Activated B cell treated with CpG ODN at 0.5 μM for 24 hours (primary cell): ENCODE measurements at regions not wholly inside any gene's neighbourhood (a gene's known extent, or its start where the extent isn't known, plus 50 kb on each side); places are given as distances from the start of the nearest gene placed in this dataset.

Experiments used
- ATAC-seq: fragments of 200-7000 bp; cut with Tn5 transposase; one replicate; pipeline ENCODE4 v1.10.0; 2021; ENCODE audit warnings: low read depth, mild to moderate bottlenecking, moderate library complexity
- CTCF ChIA-PET: fragments of 350-600 bp; sonication (Branson Sonifier 250); formaldehyde crosslinking; loops from one replicate; lab custom pipeline; 2021; ENCODE audit warnings: antibody characterized with exemption; lab: Charles Lee
- POLR2A ChIA-PET: fragments of 350-600 bp; sonication (Branson Sonifier 250); formaldehyde crosslinking; loops from one replicate; lab custom pipeline; 2021; ENCODE audit warnings: antibody characterized with exemption; lab: Charles Lee
- DNase-seq: peaks from one replicate; pipeline ENCODE4 v3.0.0; 2022
- H3K27ac Mint-ChIP-seq: one replicate; pipeline ENCODE4 v1.8.0; 2020; ENCODE audit warnings: mixed read lengths
- H3K27me3 Mint-ChIP-seq: one replicate; pipeline ENCODE4 v1.8.0; 2021; ENCODE audit warnings: mixed read lengths
- H3K36me3 Mint-ChIP-seq: one replicate; pipeline ENCODE4 v1.8.0; 2021; ENCODE audit warnings: low read depth, mixed read lengths
- H3K4me1 Mint-ChIP-seq: one replicate; pipeline ENCODE4 v1.8.0; 2021; ENCODE audit warnings: mixed read lengths
- H3K4me3 Mint-ChIP-seq: one replicate; pipeline ENCODE4 v1.8.0; 2020; ENCODE audit warnings: mild to moderate bottlenecking, mixed read lengths
- H3K9me3 Mint-ChIP-seq: one replicate; pipeline ENCODE4 v1.8.0; 2020; ENCODE audit warnings: mixed read lengths
- intact Hi-C: fragments of 100-400 bp; cut with micrococcal nuclease; formaldehyde crosslinking; loops from one replicate; pipeline ENCODE4 v1.15.1; 2024
- TF ChIP-seq, protein P1 (sequence below): fragments of 200-600 bp; IDR thresholded peaks from one replicate; pipeline ENCODE4 v1.8.0; 2022; ENCODE audit warnings: antibody characterized with exemption, mild to moderate bottlenecking

GRCh38 chr9:116051528-116051927 lies 102.1 kb upstream of the PAPPA start:
- TF ChIP-seq, protein P1, sequence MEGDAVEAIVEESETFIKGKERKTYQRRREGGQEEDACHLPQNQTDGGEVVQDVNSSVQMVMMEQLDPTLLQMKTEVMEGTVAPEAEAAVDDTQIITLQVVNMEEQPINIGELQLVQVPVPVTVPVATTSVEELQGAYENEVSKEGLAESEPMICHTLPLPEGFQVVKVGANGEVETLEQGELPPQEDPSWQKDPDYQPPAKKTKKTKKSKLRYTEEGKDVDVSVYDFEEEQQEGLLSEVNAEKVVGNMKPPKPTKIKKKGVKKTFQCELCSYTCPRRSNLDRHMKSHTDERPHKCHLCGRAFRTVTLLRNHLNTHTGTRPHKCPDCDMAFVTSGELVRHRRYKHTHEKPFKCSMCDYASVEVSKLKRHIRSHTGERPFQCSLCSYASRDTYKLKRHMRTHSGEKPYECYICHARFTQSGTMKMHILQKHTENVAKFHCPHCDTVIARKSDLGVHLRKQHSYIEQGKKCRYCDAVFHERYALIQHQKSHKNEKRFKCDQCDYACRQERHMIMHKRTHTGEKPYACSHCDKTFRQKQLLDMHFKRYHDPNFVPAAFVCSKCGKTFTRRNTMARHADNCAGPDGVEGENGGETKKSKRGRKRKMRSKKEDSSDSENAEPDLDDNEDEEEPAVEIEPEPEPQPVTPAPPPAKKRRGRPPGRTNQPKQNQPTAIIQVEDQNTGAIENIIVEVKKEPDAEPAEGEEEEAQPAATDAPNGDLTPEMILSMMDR = no peak
- Mint-ChIP-seq H3K9me3 (peaks cover 5% of the 10 kb centered on the region), H3K36me3 (no peaks in the 10 kb centered on the region), H3K4me3 (no peak overlapping the region), H3K27me3 (no peaks in the 10 kb centered on the region), H3K4me1 (no peaks in the 10 kb centered on the region), H3K27ac (no peak overlapping the region)
- ATAC-seq = no peak
- intact Hi-C loops = no loop called here
- ChIA-PET POLR2A (no interaction called here), CTCF (no interaction called here)
- DNase-seq = no peak

- ChIA-PET CTCF (no interaction called here), POLR2A (no interaction called here)
- Mint-ChIP-seq H3K27ac (no peak overlapping the region), H3K27me3 (no peaks in the 10 kb centered on the region), H3K4me1 (no peaks in the 10 kb centered on the region), H3K9me3 (peaks cover 5% of the 10 kb centered on the region), H3K36me3 (no peaks in the 10 kb centered on the region), H3K4me3 (no peak overlapping the region)
- intact Hi-C loops = no loop called here
- no peak for ATAC-seq
- DNase-seq = no peak
- TF ChIP-seq, protein P1 = no peak
These were observed 98.1 kb upstream of the PAPPA start for GRCh38 chr9:116055536-116055935.

DNA sequence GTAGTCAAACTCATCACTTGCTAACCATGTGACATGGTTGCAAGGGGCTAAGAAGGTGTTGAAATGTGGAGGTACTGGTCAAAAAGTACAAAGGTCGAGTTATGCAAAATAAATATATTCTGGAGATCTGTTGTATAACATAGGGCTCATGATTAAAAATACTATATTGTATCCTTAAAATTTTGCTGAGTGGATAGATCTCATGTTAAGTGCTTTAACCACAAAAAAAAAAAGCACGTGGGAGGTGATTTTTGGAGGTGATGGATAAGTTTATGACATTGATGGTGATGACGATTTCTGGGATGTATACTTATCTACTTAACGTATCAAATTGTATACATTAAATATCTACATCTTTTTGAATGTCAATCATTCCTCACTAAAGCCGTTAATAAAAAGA lies 96.2 kb upstream of the PAPPA start:
- intact Hi-C loops = no loop called here
- DNase-seq = no peak
- ChIA-PET CTCF (no interaction called here), POLR2A (no interaction called here)
- Mint-ChIP-seq H3K9me3 (peaks cover 5% of the 10 kb centered on the region), H3K36me3 (no peaks in the 10 kb centered on the region), H3K4me1 (no peaks in the 10 kb centered on the region), H3K27ac (no peak overlapping the region), H3K27me3 (no peaks in the 10 kb centered on the region), H3K4me3 (no peak overlapping the region)
- TF ChIP-seq, protein P1 = no peak
- ATAC-seq = no peak

DNA sequence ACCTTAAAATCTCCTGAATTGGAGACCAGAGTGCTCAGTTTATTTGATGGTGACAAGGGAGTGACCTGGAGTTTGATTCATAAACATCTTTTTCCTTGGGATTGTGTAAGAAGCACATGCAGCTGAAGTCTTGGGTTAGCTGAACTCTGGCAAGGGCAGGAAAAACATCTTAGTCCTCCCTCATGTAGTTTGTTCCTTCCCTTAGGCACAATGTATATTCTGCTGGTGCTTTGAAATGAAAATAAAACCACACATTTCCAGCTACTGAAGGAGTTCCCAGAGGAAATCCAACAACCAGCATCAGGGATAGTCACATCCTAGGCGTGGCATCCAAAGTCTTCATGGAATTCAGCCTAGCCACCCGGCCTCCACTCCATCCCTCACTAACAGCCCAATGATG lies 95.2 kb upstream of the PAPPA start:
- H3K4me3 Mint-ChIP-seq = no peak overlapping the region
- TF ChIP-seq, protein P1 = no peak
- ATAC-seq = no peak
- no peak for DNase-seq
- no peak overlapping the region for H3K27ac Mint-ChIP-seq
- no peaks in the 10 kb centered on the region for H3K27me3 Mint-ChIP-seq
- intact Hi-C loops = no loop called here
- H3K9me3 Mint-ChIP-seq = peaks cover 5% of the 10 kb centered on the region
- H3K36me3 Mint-ChIP-seq = no peaks in the 10 kb centered on the region
- CTCF ChIA-PET = no interaction called here
- H3K4me1 Mint-ChIP-seq = no peaks in the 10 kb centered on the region
- POLR2A ChIA-PET = no interaction called here

DNA sequence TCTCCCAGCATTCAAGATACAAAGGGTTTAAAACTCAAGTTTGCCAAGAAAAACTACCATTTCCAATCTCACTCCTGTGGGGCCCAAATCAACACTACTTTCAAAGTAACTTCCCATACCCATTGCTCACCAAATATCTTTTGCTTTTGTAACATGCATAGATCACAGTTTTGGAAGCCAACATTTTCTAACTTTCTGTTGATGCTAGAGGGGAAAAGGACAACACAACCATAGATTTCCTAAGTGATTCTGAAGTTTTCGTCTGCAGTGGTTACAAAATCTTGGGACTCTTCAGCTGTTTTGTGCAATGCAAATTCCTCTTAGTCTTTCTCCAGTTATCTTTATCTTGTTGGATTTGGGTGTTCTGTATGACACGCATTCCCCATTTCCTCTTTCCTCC lies 94.1 kb upstream of the PAPPA start:
- Mint-ChIP-seq H3K36me3 (no peaks in the 10 kb centered on the region), H3K9me3 (peaks cover 5% of the 10 kb centered on the region), H3K27me3 (no peaks in the 10 kb centered on the region), H3K4me1 (no peaks in the 10 kb centered on the region), H3K4me3 (no peak overlapping the region), H3K27ac (no peak overlapping the region)
- POLR2A ChIA-PET = no interaction called here
- no peak for ATAC-seq
- no peak for DNase-seq
- TF ChIP-seq, protein P1 = no peak
- intact Hi-C loops = no loop called here
- CTCF ChIA-PET = no interaction called here
